Heart left ventricle (tissue), 13 donors: ENCODE measurements at regions not wholly inside any gene's neighbourhood (a gene's known extent, or its start where the extent isn't known, plus 50 kb on each side); places are given as distances from the start of the nearest gene placed in this dataset.

Experiments used
- POLR2A ChIP-seq, 2 donors: fragments of 450-650 bp; IDR thresholded peaks; one replicate each; pipeline ENCODE4 v1.6.1; 2017; ENCODE audit warnings: antibody characterized with exemption in 2 of 2, mild to moderate bottlenecking in 2 of 2, moderate library complexity in 2 of 2
- TF ChIP-seq, protein P1 (sequence below), 12 donors: fragments of 200-600 bp; sonication (generic) in 4 of 12; IDR thresholded peaks; one replicate each; pipeline versions ENCODE4 v1.5.0 to v1.8.0; 2018 to 2022; ENCODE audit warnings: antibody characterized with exemption in 12 of 12, mild to moderate bottlenecking in 5 of 12
- donor health status: ischemic (EF 13 %, LVEDD 7.1; RV severe dilation, severe dysfunction).
- donor health status: DM: no; HTN: yes; CAD: no.
- donor health status: DM: no; HTN: no; CAD: no.
- donor health status: ischemic (EF 25% LVEDD 6.9; RV normal size, moderate dysfunction).
- donor health status: ischemic (EF 25% LVEDD 5.7; RV mildly dilated, moderate dysfunction).
- donor health status: ischemic (EF 35%, LVEDD 5.7; RV mildly dilated, moderate dysfunction).
- donor health status: nonischemic (EF 11% LVEDD 7.7; RV severe dilation, severe dysfunction).
- donor health status: DM: yes; HTN: yes; CAD: no.
- donor health status: PGD.
- donor health status: ischemic (EF 29% LVEDD 5.4; RV normal size, mild dysfunction).
- donor health status: nonischemic (EF 23%, LVEDD 6.1; RV moderate dilation, normal function).

DNA sequence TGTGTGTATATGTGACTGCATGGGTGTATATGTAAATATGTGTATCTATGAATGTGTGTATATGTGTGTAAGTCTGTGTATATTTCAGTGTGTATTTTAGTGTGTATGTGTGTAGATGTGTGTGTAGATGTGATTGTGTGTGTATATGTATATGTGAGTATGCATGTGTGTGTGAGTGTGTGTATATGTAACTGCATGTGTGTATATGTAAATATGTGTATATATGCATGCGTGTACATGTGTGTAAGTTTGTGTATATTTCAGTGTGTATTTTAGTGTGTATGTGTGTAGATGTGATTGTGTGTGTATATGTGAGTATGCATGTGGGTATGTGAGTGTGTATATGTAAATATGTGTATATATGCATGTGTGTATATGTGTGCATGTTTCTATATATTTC lies 169.9 kb downstream of the MN1 start:
- no peak for TF ChIP-seq POLR2A (IDR thresholded peaks at IDR 0.05)
- TF ChIP-seq, protein P1, sequence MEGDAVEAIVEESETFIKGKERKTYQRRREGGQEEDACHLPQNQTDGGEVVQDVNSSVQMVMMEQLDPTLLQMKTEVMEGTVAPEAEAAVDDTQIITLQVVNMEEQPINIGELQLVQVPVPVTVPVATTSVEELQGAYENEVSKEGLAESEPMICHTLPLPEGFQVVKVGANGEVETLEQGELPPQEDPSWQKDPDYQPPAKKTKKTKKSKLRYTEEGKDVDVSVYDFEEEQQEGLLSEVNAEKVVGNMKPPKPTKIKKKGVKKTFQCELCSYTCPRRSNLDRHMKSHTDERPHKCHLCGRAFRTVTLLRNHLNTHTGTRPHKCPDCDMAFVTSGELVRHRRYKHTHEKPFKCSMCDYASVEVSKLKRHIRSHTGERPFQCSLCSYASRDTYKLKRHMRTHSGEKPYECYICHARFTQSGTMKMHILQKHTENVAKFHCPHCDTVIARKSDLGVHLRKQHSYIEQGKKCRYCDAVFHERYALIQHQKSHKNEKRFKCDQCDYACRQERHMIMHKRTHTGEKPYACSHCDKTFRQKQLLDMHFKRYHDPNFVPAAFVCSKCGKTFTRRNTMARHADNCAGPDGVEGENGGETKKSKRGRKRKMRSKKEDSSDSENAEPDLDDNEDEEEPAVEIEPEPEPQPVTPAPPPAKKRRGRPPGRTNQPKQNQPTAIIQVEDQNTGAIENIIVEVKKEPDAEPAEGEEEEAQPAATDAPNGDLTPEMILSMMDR (IDR thresholded peaks at IDR 0.05) = no peak
